AML-193 (cell line): ENCODE measurements at regions not wholly inside any gene's neighbourhood (a gene's known extent, or its start where the extent isn't known, plus 50 kb on each side); places are given as distances from the start of the nearest gene placed in this dataset.

Source experiments
- DNase-seq, 2 experiments: peaks; one replicate each; lab custom pipeline; 2025; lab: John Stamatoyannopoulos, UW

DNA sequence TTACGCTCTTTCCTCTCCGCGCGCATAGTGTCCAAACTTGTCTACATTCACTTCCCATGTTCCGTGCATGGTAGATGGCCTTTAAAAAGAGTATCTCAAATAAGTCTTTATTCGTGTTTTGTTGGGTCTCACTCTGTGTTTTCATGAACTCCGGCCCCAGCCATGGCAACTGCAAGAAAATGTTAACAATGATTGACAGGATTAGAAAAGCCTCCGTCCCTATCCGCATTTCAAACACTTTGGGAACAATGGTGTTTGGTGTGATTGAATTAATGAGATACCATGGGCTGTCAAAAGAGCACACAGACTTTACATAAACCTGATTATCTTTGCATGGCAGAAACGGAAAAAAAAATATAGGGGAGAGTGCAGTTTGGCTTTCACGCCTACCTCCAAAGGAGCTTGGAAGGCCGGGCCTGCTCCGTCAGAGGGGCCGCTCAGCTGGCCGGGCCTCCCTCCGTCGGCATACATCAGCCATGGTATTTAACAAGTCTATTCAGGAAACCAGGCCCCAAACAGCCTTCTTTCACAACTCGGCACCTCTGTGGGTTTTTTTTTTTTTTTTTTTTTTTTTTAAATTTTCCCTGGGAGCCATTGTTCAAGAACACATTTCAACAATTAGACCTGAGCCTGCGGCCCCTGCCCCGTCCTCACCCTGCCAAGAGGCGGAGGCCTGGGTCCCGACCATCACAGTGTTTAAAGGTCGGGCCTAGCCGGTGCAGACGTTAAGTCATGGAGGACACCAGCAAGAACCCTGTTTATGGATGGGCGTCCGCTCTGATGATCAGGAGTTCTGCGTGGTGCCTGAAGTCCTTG lies 323.8 kb upstream of the IRX4 start:
- no peak for DNase-seq

DNA sequence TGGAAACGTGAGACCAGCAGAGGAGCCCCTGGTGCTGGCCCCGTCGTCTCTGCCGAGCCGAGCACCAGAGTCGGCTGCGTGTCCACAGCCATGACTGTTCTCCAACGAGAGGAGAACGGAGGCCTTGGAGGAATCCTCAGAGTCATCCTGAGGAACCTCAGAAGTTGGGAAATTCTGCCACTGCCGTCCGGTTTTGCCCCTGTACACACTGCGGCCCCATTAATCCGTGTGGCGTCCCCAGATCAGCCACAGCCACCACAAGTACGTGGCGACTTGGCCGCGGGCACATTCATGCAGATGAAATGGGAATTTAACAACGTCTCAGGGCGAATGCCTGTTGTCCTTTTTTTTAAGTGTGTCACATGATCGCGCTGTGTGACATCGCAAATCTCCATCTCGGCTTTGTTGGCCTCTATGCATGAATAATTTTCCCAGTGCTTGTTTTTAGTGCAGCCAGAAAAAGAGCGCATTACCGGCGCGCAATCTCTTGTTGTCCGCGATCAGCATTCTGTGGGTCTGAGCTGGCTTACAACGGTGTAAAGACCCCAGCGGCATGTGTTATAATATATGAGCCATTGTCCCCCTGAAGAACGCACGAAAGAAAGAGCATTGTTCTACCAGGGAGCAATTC lies 323.0 kb upstream of the IRX4 start:
- no peak for DNase-seq

DNA sequence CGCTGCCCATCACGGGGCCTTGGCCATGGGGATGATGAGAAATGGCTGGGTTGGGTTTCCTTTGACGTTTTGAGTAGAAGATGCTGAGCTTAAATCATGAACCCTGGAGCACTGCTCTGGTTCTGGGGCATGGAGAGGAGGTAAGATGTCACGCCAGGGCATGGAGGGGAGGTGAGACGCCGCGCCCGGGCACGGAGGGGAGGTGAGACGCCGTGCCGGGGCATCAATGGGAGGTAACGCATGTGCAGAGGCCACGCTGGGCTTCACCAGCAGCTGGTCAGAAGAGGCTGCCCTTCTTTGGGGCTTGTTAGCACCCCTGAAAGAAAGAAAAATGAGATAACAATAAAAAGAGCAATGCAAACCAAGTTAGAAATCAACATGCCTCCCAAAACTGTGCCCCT lies 322.5 kb upstream of the IRX4 start:
- no peak for DNase-seq

DNA sequence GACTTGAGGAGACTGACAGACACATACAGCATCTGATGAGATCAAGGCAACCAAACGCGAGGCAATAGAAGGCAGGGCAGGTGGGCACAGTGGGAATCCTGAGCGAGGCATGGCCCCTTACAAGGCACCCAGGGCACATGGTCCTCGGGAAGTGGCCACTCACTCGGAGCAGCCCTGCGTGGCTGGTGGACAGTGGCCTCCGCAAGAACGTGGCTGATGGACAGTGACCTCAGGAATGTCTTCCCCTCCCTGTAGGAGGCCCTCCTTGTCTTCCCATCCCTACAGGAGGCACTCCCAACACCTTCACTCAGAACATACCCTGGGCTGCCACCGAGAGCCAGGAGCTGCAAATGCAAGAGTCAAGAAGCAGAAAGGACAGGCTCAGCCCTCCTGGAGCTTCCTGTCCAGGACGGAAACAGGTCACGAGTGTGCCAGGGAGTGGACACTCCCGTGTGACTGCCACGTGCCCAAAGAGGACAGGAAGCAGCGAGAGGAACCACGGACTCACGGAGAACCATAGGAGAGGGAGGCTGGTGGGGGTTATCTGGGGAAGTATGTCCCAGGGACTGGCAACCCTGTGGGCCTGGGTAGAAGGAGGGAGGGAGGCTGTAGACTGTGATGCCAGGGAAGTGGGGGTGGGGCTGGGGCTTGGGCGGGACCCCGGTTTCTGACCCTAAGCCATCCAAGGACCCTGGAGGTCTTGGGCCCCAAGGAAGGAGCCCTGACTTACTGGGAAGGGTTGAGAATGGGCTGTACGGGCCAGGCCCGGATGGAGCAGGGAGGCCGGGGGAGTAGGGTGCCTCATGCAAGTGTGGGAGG lies 321.9 kb upstream of the IRX4 start:
- no peak for DNase-seq

DNA sequence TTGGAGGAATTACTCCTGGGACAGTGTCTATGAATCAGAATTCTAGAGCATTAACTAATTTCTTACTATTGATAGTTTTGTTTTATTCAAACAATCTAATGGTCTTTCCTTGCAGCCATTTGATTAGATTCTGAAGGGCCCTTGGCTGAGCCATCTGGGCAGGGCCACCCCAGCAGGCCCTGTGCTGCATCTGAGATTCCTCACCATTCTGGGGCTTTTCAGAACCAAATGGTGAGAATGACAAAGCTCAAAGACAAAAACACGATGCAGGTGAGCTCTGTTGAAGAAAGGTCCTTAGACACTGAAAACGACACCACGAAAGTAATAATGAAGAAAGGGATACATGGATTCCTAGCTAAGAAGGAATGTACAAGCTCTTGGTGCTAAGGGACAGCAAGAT lies 321.0 kb upstream of the IRX4 start:
- no peak for DNase-seq

DNA sequence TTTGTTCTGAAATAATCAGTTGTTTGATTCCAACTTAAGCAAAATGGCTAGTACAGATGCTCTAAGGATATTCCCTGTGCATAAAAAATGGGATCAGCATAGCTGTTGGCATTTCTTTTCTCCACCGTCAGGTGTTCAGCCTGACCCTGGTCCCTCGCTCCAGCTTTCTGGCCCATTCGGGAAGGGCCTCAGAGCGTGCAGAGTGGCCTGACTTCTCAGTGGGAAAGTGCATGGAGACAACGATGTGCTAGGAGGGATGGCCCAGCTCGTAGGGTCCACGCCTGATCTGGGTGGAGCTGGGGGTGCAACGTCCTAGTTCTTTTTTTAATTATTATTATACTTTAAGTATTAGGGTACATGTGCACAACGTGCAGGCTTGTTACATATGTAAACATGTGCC lies 319.1 kb upstream of the IRX4 start:
- DNase-seq, result no peak

DNA sequence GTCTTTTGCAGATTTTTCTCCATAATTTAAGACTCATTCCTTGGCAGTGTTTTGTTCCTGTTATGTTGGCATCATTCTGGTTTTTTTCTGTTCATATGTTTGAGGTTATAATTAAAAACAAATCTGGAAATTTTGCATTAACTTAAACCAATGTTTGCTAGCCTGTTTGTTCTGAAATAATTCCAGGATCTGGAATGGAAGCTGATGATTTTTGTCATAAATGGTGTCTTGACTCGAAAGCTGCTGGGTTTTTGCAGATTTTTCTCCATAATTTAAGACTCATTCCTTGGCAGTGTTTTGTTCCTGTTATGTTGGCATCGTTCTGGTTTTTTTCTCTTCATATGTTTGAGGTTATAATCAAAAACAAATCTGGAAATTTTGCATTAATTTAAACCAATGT lies 318.7 kb upstream of the IRX4 start:
- no peak for DNase-seq

DNA sequence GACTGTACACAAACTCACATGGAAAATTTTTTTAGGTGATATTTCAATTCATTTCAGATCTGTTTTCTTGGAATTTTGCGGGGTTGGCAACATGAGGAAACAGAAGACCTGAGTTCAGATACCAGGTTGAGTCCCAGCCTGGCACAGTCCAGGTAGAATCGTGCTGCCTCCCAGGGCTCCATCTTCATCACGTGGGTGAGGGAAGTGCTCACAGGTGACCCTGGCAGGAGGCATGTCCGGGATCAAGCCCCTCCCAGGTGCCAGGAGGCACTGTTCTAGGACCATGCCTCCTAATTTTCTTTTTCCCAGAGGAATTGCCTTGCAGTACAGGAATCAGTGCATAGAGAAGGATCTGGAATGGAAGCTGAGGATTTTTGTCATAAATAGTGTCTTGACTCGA lies 318.3 kb upstream of the IRX4 start:
- no peak for DNase-seq

DNA sequence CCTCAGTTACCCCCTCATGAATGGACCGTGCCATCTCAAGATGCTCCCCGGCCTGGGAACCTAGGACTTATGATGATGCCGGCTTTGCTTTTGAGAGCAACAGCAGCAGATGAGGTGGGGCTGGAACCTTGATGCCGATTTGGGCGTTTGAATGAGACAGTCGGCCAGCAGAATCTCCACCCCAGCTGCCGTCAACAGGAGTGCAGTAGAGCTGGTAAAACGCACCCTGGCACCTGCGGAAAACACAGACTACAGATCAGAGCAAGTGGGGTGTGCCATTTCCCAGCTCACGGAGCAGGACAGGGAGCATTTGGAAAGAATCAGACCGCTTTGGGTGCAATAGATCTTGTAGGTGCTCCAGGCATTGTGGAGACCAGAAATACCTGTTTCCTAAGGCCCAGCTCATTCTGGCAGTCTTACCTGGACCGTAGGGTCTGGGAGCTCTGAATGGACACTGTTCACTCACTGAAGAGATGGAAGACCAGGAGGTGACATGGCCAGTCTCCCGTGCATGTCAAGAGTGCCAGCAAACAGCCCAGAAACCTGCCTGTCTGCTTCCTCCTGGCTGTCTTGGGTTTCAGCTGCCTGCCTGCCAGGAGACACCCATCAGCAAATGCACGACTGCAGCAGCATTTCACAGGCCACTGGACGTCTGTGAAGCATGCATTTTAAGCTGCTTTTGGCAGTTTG lies 317.7 kb upstream of the IRX4 start:
- no peak for DNase-seq

DNA sequence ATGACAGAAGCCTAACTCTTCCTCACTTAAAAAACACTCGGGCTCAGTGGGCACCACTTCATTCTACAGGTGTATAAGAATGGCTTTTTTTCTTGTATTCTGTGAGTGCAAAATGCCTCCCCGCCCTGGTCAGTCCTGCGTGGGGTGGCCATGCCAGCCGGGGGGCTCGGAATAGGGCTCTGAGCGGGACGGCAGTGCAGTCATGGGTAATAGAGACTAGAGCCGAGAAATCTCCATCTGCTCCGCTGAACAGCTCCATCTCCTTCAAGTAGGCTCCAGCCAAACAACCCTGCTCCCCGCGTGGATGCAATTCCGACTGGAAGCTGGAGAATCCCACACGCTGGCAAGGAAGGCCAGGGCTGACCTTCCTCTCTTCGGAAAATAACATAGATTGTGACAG lies 317.0 kb upstream of the IRX4 start:
- no peak for DNase-seq

DNA sequence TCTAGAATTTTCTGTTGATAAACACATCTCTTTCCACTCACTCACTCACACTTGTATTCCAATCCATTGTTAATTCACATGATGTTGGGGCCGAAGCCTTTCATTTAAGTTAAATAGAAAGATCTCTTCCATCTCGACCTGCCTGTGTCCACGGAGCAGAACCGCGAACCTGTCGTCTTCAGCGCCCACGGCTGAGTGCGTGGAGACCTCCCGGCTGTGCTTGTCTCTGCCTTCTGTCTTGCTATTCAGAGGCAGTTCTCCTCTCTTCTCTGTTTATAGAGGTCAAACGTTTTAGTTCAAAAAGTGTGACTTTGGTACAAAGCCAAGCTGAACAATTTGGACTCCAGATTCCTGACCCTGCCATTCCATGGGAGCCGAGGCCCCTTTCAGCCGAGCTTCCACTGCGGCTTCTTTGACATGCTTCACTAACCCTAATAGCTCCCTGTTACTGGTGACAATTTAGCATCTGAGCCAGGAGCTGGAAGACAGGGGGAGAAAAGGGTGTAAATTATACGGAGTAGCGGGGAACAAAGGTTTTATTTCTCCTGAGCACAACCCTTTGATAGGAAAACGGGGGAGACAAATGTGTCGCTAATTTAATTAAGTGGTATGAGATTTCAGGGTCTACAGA lies 314.4 kb upstream of the IRX4 start:
- DNase-seq, result no peak

DNA sequence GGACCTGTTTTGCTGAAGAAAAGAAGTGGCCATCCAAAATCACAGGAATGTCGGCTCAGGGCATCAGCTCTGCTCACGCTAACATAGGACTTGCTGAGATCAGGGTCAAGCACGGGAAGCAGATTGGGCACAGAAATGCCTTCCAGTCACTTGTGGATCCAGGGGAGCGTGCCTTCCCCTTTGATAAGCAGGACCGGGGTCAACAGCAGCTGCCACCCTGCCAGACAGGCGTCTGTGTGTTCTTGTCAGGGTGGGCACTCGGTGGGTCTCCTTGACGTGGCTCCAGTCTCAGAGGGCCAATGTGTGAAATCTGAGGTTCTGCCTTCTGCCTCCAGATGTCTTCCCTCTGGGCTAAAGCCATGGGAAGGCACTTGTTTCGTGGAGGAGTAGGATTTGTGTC lies 313.7 kb upstream of the IRX4 start:
- no peak for DNase-seq

DNA sequence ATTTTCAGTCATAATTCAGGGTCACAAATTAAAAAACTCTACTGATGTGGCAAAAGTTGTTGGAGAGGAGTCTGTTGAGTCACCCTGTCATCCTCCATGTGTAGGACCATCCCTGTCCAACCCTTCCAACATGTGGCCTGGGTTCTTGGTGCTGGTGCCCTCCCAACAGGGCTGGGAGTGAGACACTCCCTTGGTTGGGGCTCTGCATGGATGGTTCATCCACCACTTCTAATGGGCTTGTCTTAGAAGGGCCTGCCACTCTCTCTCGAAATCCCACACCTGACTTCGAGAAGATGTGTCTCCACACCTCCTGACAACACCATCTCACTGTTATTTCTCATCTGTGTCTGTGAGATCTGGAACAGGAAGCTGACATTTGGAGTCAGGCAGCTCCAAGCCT lies 312.2 kb upstream of the IRX4 start:
- no peak for DNase-seq

DNA sequence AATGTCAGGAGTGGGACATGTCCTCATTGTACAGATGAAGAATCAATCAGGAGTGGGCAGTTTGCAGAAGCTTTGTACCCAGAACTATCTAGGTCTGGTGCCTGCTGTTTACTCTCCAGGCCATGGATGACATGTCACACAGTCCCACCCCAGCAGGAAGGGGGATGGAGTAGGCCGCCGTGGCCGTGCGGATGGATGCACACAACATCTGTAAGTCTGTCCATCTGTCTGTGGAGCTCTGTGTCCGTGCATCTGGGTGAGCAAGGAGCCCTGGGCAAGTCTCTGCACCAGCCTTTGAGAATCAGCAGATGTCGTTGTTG lies 311.5 kb upstream of the IRX4 start:
- no peak for DNase-seq

DNA sequence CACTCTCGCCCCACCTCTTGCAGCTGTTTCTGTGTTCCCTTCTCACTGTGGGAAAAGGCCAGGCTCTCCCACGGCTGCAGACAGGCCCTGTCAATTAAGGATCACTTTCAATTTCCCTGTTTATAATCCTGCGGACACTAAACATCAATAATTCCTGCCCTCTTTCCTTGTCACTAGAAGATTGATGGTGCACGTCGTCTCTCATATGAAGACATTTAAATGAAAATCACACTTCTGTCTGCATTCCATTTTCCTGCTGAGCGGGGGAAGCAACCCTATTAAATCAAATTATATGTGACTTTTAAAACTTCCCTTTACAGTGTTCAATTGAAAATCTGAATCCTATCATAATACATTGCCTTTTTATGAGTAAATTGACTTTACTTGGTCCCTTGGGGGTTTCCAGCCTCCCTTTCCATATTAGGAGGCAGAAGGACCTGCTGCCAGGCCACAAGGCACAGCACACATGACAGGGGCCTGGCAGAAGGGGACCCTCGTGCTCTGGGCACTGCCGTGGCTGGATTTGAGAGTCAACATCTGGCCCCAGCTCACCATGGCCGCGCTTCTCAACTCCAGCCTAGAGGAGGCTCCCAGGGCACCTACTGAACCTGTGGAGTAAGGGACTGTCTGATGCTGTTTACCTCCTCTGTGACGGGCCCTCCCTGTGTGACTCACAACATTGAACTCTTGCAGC lies 311.0 kb upstream of the IRX4 start:
- no peak for DNase-seq

DNA sequence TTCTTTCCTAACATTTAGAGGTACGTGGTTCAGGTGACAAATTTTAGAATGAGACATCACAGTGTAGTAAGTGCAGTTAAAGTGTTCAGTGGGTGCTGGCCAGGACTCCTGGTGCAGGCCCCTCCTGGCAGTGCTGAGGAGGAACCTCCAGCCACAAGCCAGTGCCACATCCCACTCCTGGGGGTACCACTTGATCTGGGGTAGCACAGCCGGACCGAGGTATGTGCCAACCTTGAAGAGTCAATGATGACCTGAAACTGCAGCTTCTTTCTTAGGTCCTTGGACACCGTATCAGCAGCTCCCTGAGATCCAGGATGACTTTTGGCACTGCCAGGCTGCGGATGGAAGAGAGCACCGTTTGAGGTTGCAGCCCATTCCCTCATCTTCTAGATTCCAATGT lies 310.4 kb upstream of the IRX4 start:
- no peak for DNase-seq

DNA sequence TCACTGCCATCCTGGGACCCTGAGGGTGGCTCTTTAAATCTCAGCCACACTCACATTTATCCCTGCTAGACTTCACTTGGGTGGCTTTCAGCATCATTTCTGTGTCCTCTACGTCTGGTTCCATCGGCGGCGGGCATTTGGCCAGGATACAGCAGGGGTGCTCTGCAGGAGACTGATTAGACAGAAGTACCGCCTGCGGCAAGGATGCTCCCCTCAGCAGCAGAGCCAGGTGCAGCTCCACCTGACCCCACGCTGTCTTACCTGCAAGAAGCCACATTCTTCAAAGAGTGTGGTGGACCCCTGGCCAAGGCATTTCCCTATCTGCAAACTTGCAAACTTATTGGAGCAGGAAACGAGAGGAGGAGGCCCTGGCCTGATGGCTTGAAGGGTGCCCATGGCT lies 309.8 kb upstream of the IRX4 start:
- no peak for DNase-seq

DNA sequence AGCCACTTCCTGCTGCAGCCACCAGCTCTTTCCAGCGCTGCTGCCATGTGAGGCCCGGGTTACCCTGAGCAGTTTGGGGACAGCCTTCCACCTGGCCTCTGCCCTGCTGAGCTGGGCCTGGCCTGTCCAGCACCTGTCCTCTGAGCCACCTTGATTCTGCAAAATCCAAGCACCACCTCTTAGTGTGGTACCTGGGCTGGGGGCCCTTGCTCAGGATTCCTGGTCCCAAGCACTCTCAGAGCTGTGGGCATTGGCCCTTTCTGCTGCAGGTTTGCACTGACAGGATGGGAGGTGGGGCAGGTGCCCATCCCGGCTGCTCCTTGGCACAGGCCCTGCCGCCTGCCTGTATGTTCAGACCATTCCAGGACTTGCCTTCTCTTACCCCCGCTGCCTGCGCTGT lies 309.2 kb upstream of the IRX4 start:
- DNase-seq, result no peak

DNA sequence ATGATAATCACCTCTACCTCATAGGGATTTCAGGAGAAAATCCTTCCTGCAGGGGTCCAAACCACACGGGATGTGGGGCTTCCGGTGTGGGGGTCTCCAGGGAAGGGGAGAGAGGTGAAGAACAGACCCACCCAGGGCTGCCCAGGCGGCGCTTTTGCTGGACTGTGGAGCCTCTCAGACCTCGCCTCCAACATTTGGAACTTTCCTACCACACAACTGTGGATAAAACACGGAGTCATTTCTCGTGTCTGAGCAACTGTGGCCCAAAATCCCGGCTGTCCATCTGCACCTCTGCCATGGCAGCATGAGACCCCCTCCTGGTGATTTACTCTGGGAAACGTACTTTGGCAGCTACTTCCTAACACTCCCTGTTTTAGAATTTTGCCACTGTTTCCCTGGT lies 307.8 kb upstream of the IRX4 start:
- no peak for DNase-seq

DNA sequence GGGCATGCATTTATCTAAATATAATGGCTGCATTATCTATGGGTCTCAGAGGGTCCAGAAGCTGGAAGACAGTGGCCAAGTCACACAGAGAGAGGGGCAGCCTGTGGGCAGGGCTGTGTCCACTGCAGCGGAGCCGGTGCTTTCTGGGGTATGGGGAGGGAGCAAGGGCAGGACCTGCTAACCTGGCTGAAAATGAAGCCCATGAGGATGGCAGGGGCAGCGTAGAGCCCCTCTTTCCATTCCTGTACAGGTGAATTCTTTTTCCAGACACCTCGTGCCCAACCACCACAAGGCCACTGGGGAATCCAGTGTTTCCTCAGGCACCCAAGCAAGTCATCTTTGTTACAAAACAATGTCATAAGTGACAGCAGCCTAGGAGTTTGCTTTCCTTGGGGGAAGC lies 305.9 kb upstream of the IRX4 start:
- DNase-seq, result no peak

DNA sequence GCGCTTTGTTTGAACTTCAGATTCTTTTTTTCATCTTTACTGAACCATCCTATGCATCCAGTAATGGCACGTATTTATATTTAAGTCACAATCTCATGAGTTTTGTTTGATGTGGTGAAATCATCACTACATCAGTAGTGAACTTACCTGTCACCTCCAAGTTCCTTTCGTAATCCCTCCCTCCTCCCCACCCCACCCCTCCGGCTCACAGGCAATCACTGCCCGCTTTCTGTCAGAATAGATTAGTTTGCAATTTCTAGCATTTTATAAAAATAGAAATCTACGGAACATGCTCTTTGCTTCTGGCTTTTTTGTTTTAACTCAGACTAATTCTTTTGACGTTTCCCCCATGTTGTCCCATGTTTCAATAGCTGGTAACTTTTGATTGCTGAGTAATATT lies 305.4 kb upstream of the IRX4 start:
- no peak for DNase-seq

DNA sequence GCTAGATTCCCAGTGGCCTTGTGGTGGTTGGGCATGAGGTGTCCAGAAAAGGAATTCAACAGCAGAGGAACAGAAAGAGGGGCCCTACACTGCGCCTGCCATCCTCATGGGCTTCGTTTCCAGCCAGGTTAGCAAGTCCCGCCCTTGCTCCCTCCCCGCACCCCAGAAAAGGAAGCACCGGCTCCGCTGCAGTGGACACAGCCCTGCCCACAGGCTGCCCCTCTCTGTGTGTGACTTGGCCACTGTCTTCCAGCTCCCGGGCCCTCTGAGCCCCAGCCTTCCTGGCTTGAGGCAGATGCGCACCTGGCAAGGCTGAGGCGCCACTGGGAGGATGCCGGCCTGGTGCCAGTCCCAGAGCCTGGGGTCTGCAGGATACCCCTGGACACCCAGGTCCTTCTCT lies 305.0 kb upstream of the IRX4 start:
- no peak for DNase-seq
